Prostate gland (tissue), 2 donors: ENCODE measurements at regions not wholly inside any gene's neighbourhood (a gene's known extent, or its start where the extent isn't known, plus 50 kb on each side); places are given as distances from the start of the nearest gene placed in this dataset.

Source experiments
- CTCF ChIP-seq, 4 experiments: fragments of 200-600 bp in 2 of 4; fragments of 450-650 bp in 2 of 4; sonication (generic) in 2 of 4; IDR thresholded peaks; 1 replicate in 3 of 4; 2 replicates in 1 of 4; pipeline ENCODE4 v1.5.1; 2016 to 2019; ENCODE audit warnings: antibody characterized with exemption in 4 of 4, mild to moderate bottlenecking in 2 of 4, moderate library complexity in 2 of 4
- POLR2AphosphoS5 ChIP-seq: sonication (generic); formaldehyde crosslinking; IDR thresholded peaks from one replicate; pipeline ENCODE4 v1.6.1; 2017; ENCODE audit warnings: antibody characterized with exemption

GRCh38 chr12:24073170-24073810, 123.8 kb upstream of the SOX5 start:
- TF ChIP-seq CTCF (IDR thresholded peaks at IDR 0.05): no peak
- TF ChIP-seq POLR2AphosphoS5: no peak
